IMR-90 (cell line): ENCODE measurements at regions not wholly inside any gene's neighbourhood (a gene's known extent, or its start where the extent isn't known, plus 50 kb on each side); places are given as distances from the start of the nearest gene placed in this dataset.

Source experiments
- BHLHE40 ChIP-seq: fragments of 150-350 bp; IDR thresholded peaks from 2 replicates; pipeline ENCODE4 v1.6.1; 2016; ENCODE audit warnings: mild to moderate bottlenecking, low read depth, low read length
- CEBPB ChIP-seq: IDR thresholded peaks from 2 replicates; pipeline ENCODE4 v1.6.1; 2012; ENCODE audit warnings: low read depth, low read length, improper control_type of control experiment
- CHD1 ChIP-seq: IDR thresholded peaks from 2 replicates; pipeline ENCODE4 v1.6.1; 2012; ENCODE audit warnings: low read depth, low read length, improper control_type of control experiment
- CTCF ChIP-seq: conservative IDR thresholded peaks from 2 replicates; pipeline ENCODE4 v1.5.1; 2012; ENCODE audit warnings: mild to moderate bottlenecking, low read depth, low read length, improper control_type of control experiment
- ELK1 ChIP-seq: fragments of 150-350 bp; IDR thresholded peaks from 2 replicates; pipeline ENCODE4 v1.6.1; 2016; ENCODE audit warnings: low read depth, mild to moderate bottlenecking, low read length, moderate library complexity, borderline replicate concordance
- FOS ChIP-seq: fragments of 150-350 bp; IDR thresholded peaks from 2 replicates; pipeline ENCODE4 v1.6.1; 2016; ENCODE audit warnings: low read depth, low read length
- MAFK ChIP-seq: IDR thresholded peaks from 2 replicates; pipeline ENCODE4 v1.6.1; 2012; ENCODE audit warnings: low read depth, low read length, improper control_type of control experiment
- MAZ ChIP-seq: IDR thresholded peaks from 2 replicates; pipeline ENCODE4 v1.6.1; 2012; ENCODE audit warnings: low read depth, mild to moderate bottlenecking, low read length, improper control_type of control experiment, moderate library complexity, borderline replicate concordance
- NFE2L2 ChIP-seq: fragments of 150-350 bp; IDR thresholded peaks from 2 replicates; pipeline ENCODE4 v1.6.1; 2016; ENCODE audit warnings: low read depth, mild to moderate bottlenecking, low read length
- POLR2A ChIP-seq: IDR thresholded peaks from 2 replicates; pipeline ENCODE4 v1.6.1; 2012; ENCODE audit warnings: mild to moderate bottlenecking, low read depth, low read length
- RAD21 ChIP-seq: IDR thresholded peaks from 2 replicates; pipeline ENCODE4 v1.6.1; 2012; ENCODE audit warnings: low read length, improper control_type of control experiment
- RFX5 ChIP-seq: IDR thresholded peaks from 2 replicates; pipeline ENCODE4 v1.8.0; 2012; ENCODE audit warnings: low read depth, mild to moderate bottlenecking, low read length, moderate library complexity
- SMC3 ChIP-seq: fragments of 150-350 bp; IDR thresholded peaks from 2 replicates; pipeline ENCODE4 v1.6.1; 2016; ENCODE audit warnings: low read depth, mild to moderate bottlenecking, antibody characterized with exemption, low read length, moderate library complexity
- USF2 ChIP-seq: fragments of 150-350 bp; IDR thresholded peaks from 2 replicates; pipeline ENCODE4 v1.6.1; 2017; ENCODE audit warnings: mild to moderate bottlenecking, antibody characterized with exemption, low read length, low read depth

- TF ChIP-seq CTCF, result no peak
- TF ChIP-seq SMC3, result no peak
- no peak for TF ChIP-seq POLR2A
- TF ChIP-seq MAFK, result no peak
- TF ChIP-seq RFX5, result no peak
- TF ChIP-seq USF2, result no peak
- TF ChIP-seq ELK1, result no peak
- TF ChIP-seq MAZ, result no peak
- TF ChIP-seq CEBPB, result no peak
- TF ChIP-seq RAD21, result no peak
- no peak for TF ChIP-seq NFE2L2
- no peak for TF ChIP-seq CHD1
- no peak for TF ChIP-seq BHLHE40
- TF ChIP-seq FOS, result no peak
Measured at GRCh38 chr11:86144846-86145245, 76.0 kb upstream of the PICALM start.
